Colonic mucosa (tissue), 4 donors: ENCODE measurements at regions not wholly inside any gene's neighbourhood (a gene's known extent, or its start where the extent isn't known, plus 50 kb on each side); places are given as distances from the start of the nearest gene placed in this dataset.

Experiments used
- DNase-seq: peaks from one replicate; pipeline ENCODE4 v3.0.0-alpha.2; 2020
- H3K27ac ChIP-seq: fragments of 200-600 bp; one replicate; pipeline ENCODE4 v1.8.0; 2021
- H3K27me3 ChIP-seq: fragments of 200-600 bp; one replicate; pipeline ENCODE4 v1.8.0; 2021
- H3K36me3 ChIP-seq: fragments of 200-600 bp; one replicate; pipeline ENCODE4 v1.8.0; 2021
- H3K4me1 ChIP-seq: fragments of 200-600 bp; one replicate; pipeline ENCODE4 v1.8.0; 2021; ENCODE audit warnings: mild to moderate bottlenecking
- H3K4me3 ChIP-seq: fragments of 200-600 bp; one replicate; pipeline ENCODE4 v1.8.0; 2021
- H3K9ac ChIP-seq, 2 donors: one replicate each; pipeline ENCODE4 v1.7.0; 2013; ENCODE audit warnings: control low read depth in 2 of 2, low read depth in 2 of 2, low read length in 2 of 2
- H3K9me3 ChIP-seq: fragments of 200-600 bp; one replicate; pipeline ENCODE4 v1.8.0; 2021
- CTCF ChIP-seq: fragments of 200-600 bp; IDR thresholded peaks from one replicate; pipeline ENCODE4 v1.8.0; 2022; ENCODE audit warnings: antibody characterized with exemption, mild to moderate bottlenecking
- intact Hi-C: fragments of 100-400 bp; cut with DNase I; formaldehyde crosslinking; loops from one replicate; pipeline ENCODE4 v1.14.1; 2022
- donor health status: healthy.
- donor health status: DM: no; HTN: no; CAD: no.
- donor health status: DM: no; HTN: no; CAD: no.

GRCh38 chr6:55960344-55960743, 85.0 kb upstream of the BMP5 start:
- no peak for TF ChIP-seq CTCF
- Histone ChIP-seq H3K4me1 (no peaks in the 10 kb centered on the region), H3K27ac (no peak overlapping the region), H3K4me3 (no peak overlapping the region), H3K9ac (no peak overlapping the region), H3K27me3 (no peaks in the 10 kb centered on the region), H3K9me3 (no peaks in the 10 kb centered on the region), H3K36me3 (no peaks in the 10 kb centered on the region)
- no peak for DNase-seq
- intact Hi-C loops = no loop called here

GRCh38 chr6:55958790-55959189, 83.4 kb upstream of the BMP5 start:
- no peaks in the 10 kb centered on the region for H3K9me3 ChIP-seq
- H3K27ac ChIP-seq = no peak overlapping the region
- intact Hi-C loops = no loop called here
- H3K27me3 ChIP-seq = no peaks in the 10 kb centered on the region
- no peak for DNase-seq
- H3K36me3 ChIP-seq = no peaks in the 10 kb centered on the region
- no peak overlapping the region for H3K4me3 ChIP-seq
- H3K4me1 ChIP-seq = no peaks in the 10 kb centered on the region
- TF ChIP-seq CTCF = no peak
- no peak overlapping the region for H3K9ac ChIP-seq

- no peak overlapping the region for H3K4me3 ChIP-seq
- no peaks in the 10 kb centered on the region for H3K9me3 ChIP-seq
- no peak overlapping the region for H3K9ac ChIP-seq
- intact Hi-C loops = no loop called here
- no peak for TF ChIP-seq CTCF
- no peak for DNase-seq
- no peaks in the 10 kb centered on the region for H3K36me3 ChIP-seq
- no peaks in the 10 kb centered on the region for H3K27me3 ChIP-seq
- no peaks in the 10 kb centered on the region for H3K4me1 ChIP-seq
- no peak overlapping the region for H3K27ac ChIP-seq
Observed at GRCh38 chr6:55957961-55958422, 82.6 kb upstream of the BMP5 start.

- no peaks in the 10 kb centered on the region for H3K36me3 ChIP-seq
- DNase-seq = no peak
- H3K9me3 ChIP-seq = no peaks in the 10 kb centered on the region
- H3K4me3 ChIP-seq = no peak overlapping the region
- no peaks in the 10 kb centered on the region for H3K4me1 ChIP-seq
- no peak overlapping the region for H3K9ac ChIP-seq
- H3K27me3 ChIP-seq = no peaks in the 10 kb centered on the region
- intact Hi-C loops = no loop called here
- no peak overlapping the region for H3K27ac ChIP-seq
- TF ChIP-seq CTCF = no peak
Observed at GRCh38 chr6:55955684-55956083, 80.3 kb upstream of the BMP5 start.

GRCh38 chr6:55954436-55954835, 79.0 kb upstream of the BMP5 start:
- no peaks in the 10 kb centered on the region for H3K4me1 ChIP-seq
- no peaks in the 10 kb centered on the region for H3K9me3 ChIP-seq
- TF ChIP-seq CTCF = no peak
- no peak for DNase-seq
- H3K27ac ChIP-seq = no peak overlapping the region
- no peaks in the 10 kb centered on the region for H3K27me3 ChIP-seq
- no peaks in the 10 kb centered on the region for H3K36me3 ChIP-seq
- H3K4me3 ChIP-seq = no peak overlapping the region
- H3K9ac ChIP-seq = no peak overlapping the region
- intact Hi-C loops = loop anchor here (5.0 kb wide), 1 partner anchor 507 kb away; no protein-coding TSS in a partner anchor

- Histone ChIP-seq H3K4me1 (no peaks in the 10 kb centered on the region), H3K36me3 (no peaks in the 10 kb centered on the region), H3K9ac (no peak overlapping the region), H3K4me3 (no peak overlapping the region), H3K9me3 (no peaks in the 10 kb centered on the region), H3K27ac (no peak overlapping the region), H3K27me3 (no peaks in the 10 kb centered on the region)
- DNase-seq = no peak
- intact Hi-C loops = loop anchor here (5.0 kb wide), 1 partner anchor 506 kb away; no protein-coding TSS in a partner anchor
- TF ChIP-seq CTCF = no peak
Observed at GRCh38 chr6:55953335-55953734, 77.9 kb upstream of the BMP5 start.
